CD8-positive, alpha-beta memory T cell (primary cell): ENCODE measurements at regions not wholly inside any gene's neighbourhood (a gene's known extent, or its start where the extent isn't known, plus 50 kb on each side); places are given as distances from the start of the nearest gene placed in this dataset.
A peak's percentile ranks its signal among the peaks of the same experiment; 100 is the strongest.

Experiments used
- CTCF ChIA-PET: fragments of 350-600 bp; sonication (Branson Sonifier 250); formaldehyde crosslinking; loops from one replicate; lab custom pipeline; 2021; ENCODE audit warnings: antibody characterized with exemption; lab: Charles Lee
- POLR2A ChIA-PET: fragments of 350-600 bp; sonication (Branson Sonifier 250); formaldehyde crosslinking; loops from one replicate; lab custom pipeline; 2021; ENCODE audit warnings: antibody characterized with exemption; lab: Charles Lee
- DNase-seq, 5 donors: peaks; one replicate each; pipeline versions ENCODE4 v3.0.0 to v3.0.0-alpha.2; 2020 to 2022; ENCODE audit warnings: mixed read lengths in 1 of 5
- H3K27ac ChIP-seq: one replicate; pipeline ENCODE4 v1.7.0; 2013; ENCODE audit warnings: low read depth, mild to moderate bottlenecking, low read length, moderate library complexity
- H3K27me3 ChIP-seq: 2 replicates; pipeline ENCODE4 v1.7.0; 2013; ENCODE audit warnings: low read length, mild to moderate bottlenecking; ENCODE audit not compliant: insufficient read depth, poor library complexity, severe bottlenecking
- H3K36me3 ChIP-seq: 2 replicates; pipeline ENCODE4 v1.7.0; 2013; ENCODE audit warnings: mild to moderate bottlenecking, low read length, moderate library complexity; ENCODE audit not compliant: insufficient read depth
- H3K4me1 ChIP-seq: 2 replicates; pipeline ENCODE4 v1.7.0; 2013; ENCODE audit warnings: mild to moderate bottlenecking, low read length, moderate library complexity; ENCODE audit not compliant: insufficient read depth
- H3K4me3 ChIP-seq: 2 replicates; pipeline ENCODE4 v1.7.0; 2013; ENCODE audit warnings: mild to moderate bottlenecking, low read length
- H3K9me3 ChIP-seq: 2 replicates; pipeline ENCODE4 v1.7.0; 2013; ENCODE audit warnings: mild to moderate bottlenecking, low read length
- H3K27ac Mint-ChIP-seq, 8 donors: one replicate each; pipeline ENCODE4 v1.8.0; 2020 to 2021; ENCODE audit warnings: mixed read lengths in 8 of 8, mild to moderate bottlenecking in 6 of 8, inconsistent platforms in 3 of 8, moderate library complexity in 3 of 8
- H3K27me3 Mint-ChIP-seq, 2 donors: one replicate each; pipeline ENCODE4 v1.8.0; 2020 to 2021; ENCODE audit warnings: mixed read lengths in 2 of 2, mild to moderate bottlenecking in 1 of 2, moderate library complexity in 1 of 2
- H3K36me3 Mint-ChIP-seq, 3 donors: one replicate each; pipeline ENCODE4 v1.8.0; 2020 to 2021; ENCODE audit warnings: mixed read lengths in 3 of 3, inconsistent platforms in 1 of 3, mild to moderate bottlenecking in 1 of 3
- H3K4me1 Mint-ChIP-seq, 3 donors: one replicate each; pipeline ENCODE4 v1.8.0; 2020 to 2021; ENCODE audit warnings: mixed read lengths in 3 of 3, inconsistent platforms in 1 of 3, mild to moderate bottlenecking in 1 of 3
- H3K4me3 Mint-ChIP-seq, 7 donors: one replicate each; pipeline ENCODE4 v1.8.0; 2020 to 2021; ENCODE audit warnings: mixed read lengths in 7 of 7, mild to moderate bottlenecking in 6 of 7, moderate library complexity in 4 of 7, inconsistent platforms in 2 of 7
- H3K9me3 Mint-ChIP-seq, 5 donors: one replicate each; pipeline ENCODE4 v1.8.0; 2020 to 2022; ENCODE audit warnings: mixed read lengths in 5 of 5, mild to moderate bottlenecking in 3 of 5, moderate library complexity in 2 of 5, inconsistent platforms in 1 of 5

- ChIA-PET POLR2A (no interaction called here), CTCF (no interaction called here)
- Histone ChIP-seq H3K4me1 (peaks cover 8% of the 10 kb centered on the region), H3K4me3 (no peak overlapping the region), H3K9me3 (no peaks in the 10 kb centered on the region), H3K27ac (no peak overlapping the region), H3K36me3 (no peaks in the 10 kb centered on the region), H3K27me3 (peaks cover 16% of the 10 kb centered on the region)
- H3K36me3 Mint-ChIP-seq, result peaks cover 0 to 5% (median 1%) of the 10 kb centered on the region in 3 donors
- no peak overlapping the region for H3K4me3 Mint-ChIP-seq
- DNase-seq, result no peak
- H3K27me3 Mint-ChIP-seq, result peaks cover 20 to 42% of the 10 kb centered on the region in 2 donors
- peak overlapping the region in 1 of 8 donors; percentile 43 for H3K27ac Mint-ChIP-seq
- H3K4me1 Mint-ChIP-seq, result peaks cover 4 to 19% (median 9%) of the 10 kb centered on the region in 3 donors
- H3K9me3 Mint-ChIP-seq, result no peaks in the 10 kb centered on the region
These were observed 120.3 kb upstream of the MYL2 start for GRCh38 chr12:111040690-111041089.

GRCh38 chr12:111038941-111039340 is 118.6 kb upstream of the MYL2 start:
- Histone ChIP-seq H3K27ac (no peak overlapping the region), H3K36me3 (no peaks in the 10 kb centered on the region), H3K27me3 (peaks cover 25% of the 10 kb centered on the region), H3K4me3 (no peak overlapping the region), H3K4me1 (peaks cover 16% of the 10 kb centered on the region), H3K9me3 (no peaks in the 10 kb centered on the region)
- no peak for DNase-seq
- Mint-ChIP-seq H3K36me3 (peaks cover 0 to 5% (median 1%) of the 10 kb centered on the region in 3 donors), H3K27me3 (peaks cover 28 to 48% of the 10 kb centered on the region in 2 donors), H3K4me1 (peaks cover 12 to 28% (median 18%) of the 10 kb centered on the region in 3 donors), H3K9me3 (no peaks in the 10 kb centered on the region), H3K4me3 (peak overlapping the region in 1 of 7 donors; percentile 44), H3K27ac (peak overlapping the region in 1 of 8 donors; percentile 6)
- POLR2A ChIA-PET, result no interaction called here
- CTCF ChIA-PET, result no interaction called here

GRCh38 chr12:111038077-111038476 is 117.7 kb upstream of the MYL2 start:
- no peak overlapping the region for H3K27ac ChIP-seq
- Mint-ChIP-seq H3K4me1 (peaks cover 12 to 32% (median 18%) of the 10 kb centered on the region in 3 donors), H3K36me3 (peaks cover 0 to 5% (median 1%) of the 10 kb centered on the region in 3 donors), H3K9me3 (no peaks in the 10 kb centered on the region), H3K27me3 (peaks cover 30 to 48% of the 10 kb centered on the region in 2 donors), H3K27ac (no peak overlapping the region), H3K4me3 (no peak overlapping the region)
- POLR2A ChIA-PET, result no interaction called here
- H3K36me3 ChIP-seq, result no peaks in the 10 kb centered on the region
- DNase-seq, result no peak
- H3K4me3 ChIP-seq, result no peak overlapping the region
- CTCF ChIA-PET, result no interaction called here
- H3K4me1 ChIP-seq, result peaks cover 20% of the 10 kb centered on the region
- peaks cover 29% of the 10 kb centered on the region for H3K27me3 ChIP-seq
- no peaks in the 10 kb centered on the region for H3K9me3 ChIP-seq

- ChIA-PET CTCF (no interaction called here), POLR2A (no interaction called here)
- Histone ChIP-seq H3K27ac (no peak overlapping the region), H3K36me3 (no peaks in the 10 kb centered on the region), H3K4me3 (no peak overlapping the region), H3K4me1 (peaks cover 24% of the 10 kb centered on the region), H3K27me3 (peaks cover 38% of the 10 kb centered on the region), H3K9me3 (no peaks in the 10 kb centered on the region)
- peaks cover 31 to 56% of the 10 kb centered on the region in 2 donors for H3K27me3 Mint-ChIP-seq
- H3K4me1 Mint-ChIP-seq, result peaks cover 16 to 36% (median 18%) of the 10 kb centered on the region in 3 donors
- H3K36me3 Mint-ChIP-seq, result peaks cover 0 to 5% (median 1%) of the 10 kb centered on the region in 3 donors
- peak overlapping the region in 1 of 8 donors; percentile 24 for H3K27ac Mint-ChIP-seq
- peak overlapping the region in 4 of 7 donors; percentile 28 to 77 (median 54) for H3K4me3 Mint-ChIP-seq
- H3K9me3 Mint-ChIP-seq, result no peaks in the 10 kb centered on the region
- DNase-seq, result no peak
These were observed 116.7 kb upstream of the MYL2 start for GRCh38 chr12:111037047-111037446.

- ChIA-PET POLR2A (no interaction called here), CTCF (no interaction called here)
- Mint-ChIP-seq H3K9me3 (no peaks in the 10 kb centered on the region), H3K27me3 (peaks cover 35 to 69% of the 10 kb centered on the region in 2 donors), H3K36me3 (peaks cover 0 to 5% (median 1%) of the 10 kb centered on the region in 3 donors), H3K4me1 (peaks cover 16 to 36% (median 18%) of the 10 kb centered on the region in 3 donors), H3K27ac (peak overlapping the region in 2 of 8 donors; percentile 27 to 62), H3K4me3 (peak overlapping the region; percentile 45 to 82 (median 70))
- Histone ChIP-seq H3K4me1 (peaks cover 24% of the 10 kb centered on the region), H3K9me3 (no peaks in the 10 kb centered on the region), H3K36me3 (no peaks in the 10 kb centered on the region), H3K4me3 (no peak overlapping the region), H3K27ac (no peak overlapping the region), H3K27me3 (peaks cover 49% of the 10 kb centered on the region)
- no peak for DNase-seq
These were observed 115.4 kb upstream of the MYL2 start for GRCh38 chr12:111035578-111036301.

GRCh38 chr12:111034886-111035577 is 114.7 kb upstream of the MYL2 start:
- Mint-ChIP-seq H3K4me3 (peak overlapping the region; percentile 61 to 83 (median 70)), H3K4me1 (peaks cover 16 to 36% (median 18%) of the 10 kb centered on the region in 3 donors), H3K27ac (no peak overlapping the region), H3K9me3 (no peaks in the 10 kb centered on the region), H3K36me3 (no peaks in the 10 kb centered on the region), H3K27me3 (peaks cover 36 to 71% of the 10 kb centered on the region in 2 donors)
- Histone ChIP-seq H3K27ac (no peak overlapping the region), H3K27me3 (peaks cover 56% of the 10 kb centered on the region), H3K36me3 (no peaks in the 10 kb centered on the region), H3K4me1 (peaks cover 24% of the 10 kb centered on the region), H3K4me3 (no peak overlapping the region), H3K9me3 (no peaks in the 10 kb centered on the region)
- CTCF ChIA-PET, result no interaction called here
- no peak for DNase-seq
- POLR2A ChIA-PET, result no interaction called here

GRCh38 chr12:111034083-111034885 is 113.9 kb upstream of the MYL2 start, which contains the start of gene CUX2:
Gene CUX2, plus strand, starts transcription at chr12:111034165.
- ChIA-PET CTCF (no interaction called here), POLR2A (no interaction called here)
- Histone ChIP-seq H3K27ac (no peak within 1 kb of the TSS), H3K36me3 (no peaks in the 10 kb centered on the region), H3K4me1 (peaks cover 24% of the 10 kb centered on the region), H3K9me3 (no peaks in the 10 kb centered on the region), H3K4me3 (no peak within 1 kb of the TSS), H3K27me3 (peaks cover 57% of the 10 kb centered on the region)
- peaks cover 43 to 76% of the 10 kb centered on the region in 2 donors for H3K27me3 Mint-ChIP-seq
- H3K4me1 Mint-ChIP-seq, result peaks cover 16 to 36% (median 18%) of the 10 kb centered on the region in 3 donors
- DNase-seq, result peak in 1 of 5 donors; percentile 6
- no peak within 1 kb of the TSS for H3K27ac Mint-ChIP-seq
- no peaks in the 10 kb centered on the region for H3K9me3 Mint-ChIP-seq
- H3K4me3 Mint-ChIP-seq, result peak within 1 kb of the TSS; percentile 61 to 83 (median 70)
- H3K36me3 Mint-ChIP-seq, result no peaks in the 10 kb centered on the region
